GM19328 (cell line): ENCODE measurements at regions not wholly inside any gene's neighbourhood (a gene's known extent, or its start where the extent isn't known, plus 50 kb on each side); places are given as distances from the start of the nearest gene placed in this dataset.

Experiments used
- ATAC-seq: cut with Tn5 transposase; IDR thresholded peaks from one replicate; pipeline ENCODE4 v1.9.1; 2021; ENCODE audit warnings: mild to moderate bottlenecking, moderate library complexity; ENCODE audit not compliant: unreplicated experiment

DNA sequence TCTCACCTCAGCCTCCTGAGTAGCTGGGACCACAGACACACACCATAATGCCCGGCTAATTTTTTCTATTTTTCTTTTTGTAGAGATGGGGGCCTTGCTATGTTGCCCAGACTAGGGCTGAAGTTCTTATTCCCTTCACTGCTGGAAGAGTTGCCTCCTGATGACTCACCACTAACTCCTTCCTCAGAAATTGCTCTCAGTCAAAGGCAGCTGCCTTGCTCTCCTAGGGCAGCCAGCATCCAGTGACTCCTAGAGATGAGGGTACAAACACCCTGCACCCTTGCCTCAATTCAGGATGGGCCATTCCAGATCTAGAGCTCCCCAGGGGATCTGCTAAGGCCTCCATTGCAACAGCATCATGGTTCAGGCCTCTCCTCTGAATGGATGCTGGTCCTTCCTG, 54.0 kb upstream of the RASSF8 start:
- no peak for ATAC-seq

DNA sequence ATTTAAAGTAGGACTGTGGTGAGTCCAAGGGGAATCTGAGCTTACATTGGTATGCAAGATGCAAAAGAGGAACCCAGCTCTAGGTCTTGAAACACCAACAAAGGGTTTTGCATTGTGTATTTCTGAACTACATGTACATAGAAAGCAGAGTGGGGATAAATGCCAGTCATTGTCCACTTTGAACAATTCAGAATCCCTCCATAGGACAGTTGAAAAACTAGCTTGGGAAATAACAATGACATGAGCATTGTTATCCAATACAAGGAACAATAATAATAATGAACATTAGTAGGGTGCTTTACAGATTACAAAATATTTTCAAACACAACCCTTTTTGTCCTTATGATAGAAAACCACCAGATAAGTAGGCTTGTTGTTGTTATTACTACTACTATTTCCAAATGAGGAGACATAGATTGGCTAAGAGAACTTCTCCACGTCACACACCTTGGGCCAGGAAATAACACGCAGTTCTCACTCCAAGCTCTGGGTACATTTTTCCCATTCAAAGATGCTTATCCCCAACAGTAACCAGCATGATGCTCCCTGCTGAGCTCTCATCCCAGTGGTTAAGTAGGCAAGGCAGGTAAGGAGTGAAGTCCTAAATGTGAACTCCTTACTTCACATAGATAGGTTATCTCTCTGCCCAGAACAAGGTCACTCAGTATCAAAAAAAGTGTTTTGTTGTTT, 51.7 kb upstream of the RASSF8 start:
- no peak for ATAC-seq
